Activated CD4-positive, alpha-beta memory T cell treated with anti-CD3 and anti-CD28 coated beads for 36 hours (primary cell): ENCODE measurements at regions not wholly inside any gene's neighbourhood (a gene's known extent, or its start where the extent isn't known, plus 50 kb on each side); places are given as distances from the start of the nearest gene placed in this dataset.

ENCODE experiments used
- CTCF ChIA-PET: fragments of 350-600 bp; sonication (Branson Sonifier 250); formaldehyde crosslinking; loops from one replicate; lab custom pipeline; 2021; ENCODE audit warnings: antibody characterized with exemption, inconsistent platforms; lab: Charles Lee
- POLR2A ChIA-PET: fragments of 350-600 bp; sonication (Branson Sonifier 250); formaldehyde crosslinking; loops from one replicate; lab custom pipeline; 2021; ENCODE audit warnings: antibody characterized with exemption; lab: Charles Lee
- DNase-seq: peaks from one replicate; pipeline ENCODE4 v3.0.0-alpha.2; 2020
- H3K27ac Mint-ChIP-seq: one replicate; pipeline ENCODE4 v1.8.0; 2021; ENCODE audit warnings: mixed read lengths
- H3K27me3 Mint-ChIP-seq: one replicate; pipeline ENCODE4 v1.8.0; 2021; ENCODE audit warnings: mixed read lengths
- H3K36me3 Mint-ChIP-seq: one replicate; pipeline ENCODE4 v1.8.0; 2021; ENCODE audit warnings: mixed read lengths
- H3K4me1 Mint-ChIP-seq: one replicate; pipeline ENCODE4 v1.8.0; 2021; ENCODE audit warnings: low read depth, mixed read lengths
- H3K4me3 Mint-ChIP-seq: one replicate; pipeline ENCODE4 v1.8.0; 2021; ENCODE audit warnings: mild to moderate bottlenecking, mixed read lengths
- H3K9me3 Mint-ChIP-seq: one replicate; pipeline ENCODE4 v1.8.0; 2021; ENCODE audit warnings: mixed read lengths
- intact Hi-C: fragments of 100-400 bp; cut with micrococcal nuclease; formaldehyde crosslinking; loops from one replicate; pipeline ENCODE4 v1.15.1; 2023

DNA sequence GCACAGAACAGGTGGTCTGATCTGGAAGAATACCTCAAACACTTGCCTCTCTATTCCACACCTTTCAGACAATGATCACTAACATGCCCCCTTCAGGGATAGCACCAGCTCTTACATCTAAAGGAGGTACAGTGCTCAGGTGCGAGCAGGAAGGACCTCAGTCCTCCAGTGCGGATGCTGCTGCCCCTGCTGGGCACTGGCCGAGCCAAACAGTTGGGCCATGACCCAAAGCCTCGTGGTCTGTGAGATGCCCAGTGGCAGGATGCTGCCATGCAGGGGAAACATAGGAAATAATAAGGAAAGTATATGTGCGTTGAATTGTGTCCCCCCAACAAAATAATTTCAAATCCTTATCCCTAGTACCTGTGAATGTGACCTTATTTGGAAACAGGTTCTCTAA lies 243.7 kb downstream of the NDUFA10 start:
- no peak overlapping the region for H3K4me3 Mint-ChIP-seq
- POLR2A ChIA-PET = no interaction called here
- no peaks in the 10 kb centered on the region for H3K36me3 Mint-ChIP-seq
- no peaks in the 10 kb centered on the region for H3K4me1 Mint-ChIP-seq
- H3K27ac Mint-ChIP-seq = no peak overlapping the region
- H3K27me3 Mint-ChIP-seq = peaks cover 2% of the 10 kb centered on the region
- CTCF ChIA-PET = no interaction called here
- intact Hi-C loops = no loop called here
- peak; percentile 4 for DNase-seq
- peaks cover 11% of the 10 kb centered on the region for H3K9me3 Mint-ChIP-seq

DNA sequence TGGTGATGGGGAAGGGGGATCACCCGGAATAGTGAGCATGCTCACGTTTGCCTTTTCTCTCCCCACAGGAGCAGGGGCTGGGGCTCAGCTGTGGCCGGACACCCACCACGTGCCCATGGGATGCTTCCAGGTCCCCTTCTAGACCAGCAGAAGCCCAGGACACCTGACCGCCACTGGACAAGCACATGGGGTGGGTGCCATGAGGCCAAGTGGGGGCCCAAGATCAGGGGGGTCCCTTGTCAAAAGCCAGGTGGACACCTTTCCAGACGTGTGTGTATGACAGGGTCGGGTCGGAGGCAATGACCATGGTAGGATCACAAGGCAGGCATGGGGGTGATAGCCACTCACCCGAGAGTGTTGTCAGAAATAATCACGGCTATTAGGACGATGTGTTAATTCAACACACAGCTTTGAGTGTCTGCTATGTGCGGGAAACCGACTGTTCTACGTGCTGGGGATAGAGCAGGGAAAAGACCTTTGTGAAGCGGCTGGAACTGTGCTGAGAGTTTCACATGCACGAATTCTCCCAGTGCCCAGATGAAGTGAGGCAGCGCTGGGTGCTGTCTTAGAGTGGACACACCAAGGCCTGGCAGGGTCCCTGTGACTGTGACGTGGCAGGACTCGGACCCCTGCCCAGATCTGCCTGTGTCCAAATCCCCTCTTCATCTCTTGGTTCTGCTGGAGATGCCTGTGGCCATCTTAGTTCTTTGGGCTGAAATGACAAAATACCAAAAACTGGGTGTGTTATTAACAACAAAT lies 244.7 kb downstream of the NDUFA10 start:
- POLR2A ChIA-PET = no interaction called here
- no peaks in the 10 kb centered on the region for H3K4me1 Mint-ChIP-seq
- no peak overlapping the region for H3K27ac Mint-ChIP-seq
- no peak overlapping the region for H3K4me3 Mint-ChIP-seq
- CTCF ChIA-PET = no interaction called here
- DNase-seq = peak; percentile 3
- H3K27me3 Mint-ChIP-seq = peaks cover 2% of the 10 kb centered on the region
- peaks cover 3% of the 10 kb centered on the region for H3K9me3 Mint-ChIP-seq
- intact Hi-C loops = no loop called here
- H3K36me3 Mint-ChIP-seq = no peaks in the 10 kb centered on the region

DNA sequence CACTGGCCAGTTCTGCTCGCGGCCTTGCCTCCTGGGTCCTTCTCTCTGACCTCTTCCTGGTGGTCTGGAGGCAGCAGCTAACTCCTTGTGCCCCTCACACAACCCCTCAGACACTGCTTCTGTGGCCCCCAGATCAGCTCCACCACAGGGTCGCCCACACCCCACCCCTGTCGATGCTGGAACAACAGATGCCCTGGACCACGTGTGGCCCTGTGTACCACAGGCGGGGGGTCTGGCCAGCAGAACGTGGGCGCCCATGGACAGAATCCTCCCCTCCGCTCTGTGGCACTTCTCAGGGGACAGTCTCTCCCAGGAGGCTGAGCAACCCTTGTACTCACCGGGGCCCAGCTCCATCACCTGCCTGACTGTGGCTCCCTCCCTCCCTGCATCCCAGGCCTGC lies 245.6 kb downstream of the NDUFA10 start:
- intact Hi-C loops = no loop called here
- H3K4me3 Mint-ChIP-seq = no peak overlapping the region
- CTCF ChIA-PET = no interaction called here
- H3K27me3 Mint-ChIP-seq = peaks cover 2% of the 10 kb centered on the region
- peak; percentile 5 for DNase-seq
- H3K4me1 Mint-ChIP-seq = no peaks in the 10 kb centered on the region
- POLR2A ChIA-PET = no interaction called here
- H3K27ac Mint-ChIP-seq = no peak overlapping the region
- no peaks in the 10 kb centered on the region for H3K9me3 Mint-ChIP-seq
- H3K36me3 Mint-ChIP-seq = no peaks in the 10 kb centered on the region

DNA sequence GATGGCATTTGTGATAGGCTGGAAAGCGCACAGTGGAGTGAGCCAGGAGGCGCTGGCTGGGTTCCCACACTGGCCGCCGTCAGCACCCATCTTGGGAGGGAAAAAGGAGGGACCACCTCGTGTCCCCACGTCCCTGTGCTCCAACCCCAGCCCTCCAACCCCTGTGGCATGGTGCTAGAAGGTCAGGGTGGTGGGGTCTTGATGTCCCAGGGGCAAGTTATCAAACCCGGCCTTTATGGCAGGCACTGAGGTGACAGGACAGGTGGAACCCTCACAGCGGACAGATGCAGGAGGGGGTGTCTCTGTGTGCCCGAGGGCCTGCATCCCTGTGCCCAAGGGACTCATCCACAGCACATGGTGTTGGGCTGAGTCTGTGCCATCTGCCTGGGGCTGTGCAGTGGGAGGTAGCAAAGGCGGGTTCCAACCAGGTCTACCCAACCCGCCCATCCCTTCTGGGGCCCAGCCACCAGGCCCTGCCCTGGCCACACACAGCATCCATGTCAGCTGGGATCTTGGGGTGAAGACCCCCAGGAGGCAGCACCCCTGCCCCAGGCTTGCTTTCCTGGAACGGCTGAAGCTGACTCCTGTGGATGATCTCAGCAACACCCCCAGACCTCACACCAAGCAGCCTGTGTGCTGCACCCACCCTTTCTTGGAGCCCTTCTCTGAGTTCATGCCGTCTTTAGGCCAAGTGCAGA lies 246.1 kb downstream of the NDUFA10 start:
- ChIA-PET CTCF (no interaction called here), POLR2A (no interaction called here)
- intact Hi-C loops = no loop called here
- Mint-ChIP-seq H3K27ac (no peak overlapping the region), H3K36me3 (no peaks in the 10 kb centered on the region), H3K27me3 (peaks cover 2% of the 10 kb centered on the region), H3K4me3 (no peak overlapping the region), H3K4me1 (no peaks in the 10 kb centered on the region), H3K9me3 (no peaks in the 10 kb centered on the region)
- DNase-seq = peak; percentile 4

DNA sequence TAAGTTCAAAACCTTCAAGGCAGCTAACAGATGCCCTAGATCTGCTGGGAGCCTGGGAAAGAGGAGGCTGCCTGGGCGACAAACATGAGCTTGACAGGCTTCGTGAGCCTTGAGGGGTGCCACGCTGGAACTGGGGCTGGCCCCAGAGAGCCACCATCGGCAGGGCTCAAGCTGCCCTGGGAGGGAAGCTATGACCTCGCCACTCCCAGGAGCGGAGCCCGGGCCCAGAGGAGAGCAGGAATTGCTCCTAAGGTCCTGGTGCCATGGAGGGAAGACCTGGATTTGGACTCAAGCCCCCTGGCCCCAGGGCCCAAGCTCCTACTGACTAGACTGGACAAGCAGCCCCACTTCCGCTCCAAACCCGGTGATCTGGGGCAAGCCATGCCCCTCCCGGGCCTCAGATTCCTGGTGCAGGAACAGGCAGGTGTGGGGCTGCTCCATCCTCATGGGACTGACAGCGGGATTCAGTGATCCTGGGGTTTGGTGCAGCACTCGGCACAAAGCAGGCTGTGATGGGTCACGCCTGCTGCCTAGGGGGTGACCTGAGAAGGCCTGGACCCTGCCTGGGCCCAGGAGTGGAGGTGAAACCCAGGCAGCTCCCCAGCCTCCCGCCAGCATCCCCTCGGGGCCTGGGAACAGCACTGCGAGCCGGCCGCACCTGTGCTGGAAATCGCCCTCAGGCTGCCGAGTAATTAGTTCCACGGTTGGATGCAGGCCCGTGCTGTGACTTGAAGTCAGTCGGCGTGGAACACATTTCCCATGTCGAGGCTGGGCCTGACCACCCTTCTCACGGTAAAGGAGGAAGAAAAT lies 246.9 kb downstream of the NDUFA10 start:
- POLR2A ChIA-PET = no interaction called here

DNA sequence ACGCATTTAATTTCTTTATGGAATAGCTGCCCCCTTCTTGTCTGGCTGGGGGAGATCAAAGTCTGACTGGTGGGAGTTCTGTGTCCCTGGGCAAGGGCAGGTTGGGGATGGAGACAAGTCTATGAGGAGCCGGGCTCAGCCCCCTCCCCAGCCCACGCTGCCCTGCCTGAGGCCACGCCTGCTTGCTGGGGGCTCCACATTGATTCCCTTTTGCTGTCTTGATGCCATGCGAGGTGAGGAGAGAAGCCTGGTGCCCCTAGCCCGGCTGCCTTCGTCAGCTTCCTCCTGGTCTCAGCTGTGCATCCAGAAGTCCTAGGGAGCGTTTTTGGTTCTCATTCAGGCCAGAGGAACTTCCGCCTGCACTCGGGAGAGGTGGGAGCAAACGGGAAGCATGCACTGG lies 247.9 kb downstream of the NDUFA10 start:
- DNase-seq = no peak
- intact Hi-C loops = no loop called here
- Mint-ChIP-seq H3K36me3 (no peaks in the 10 kb centered on the region), H3K27me3 (peaks cover 4% of the 10 kb centered on the region), H3K9me3 (no peaks in the 10 kb centered on the region), H3K4me1 (no peaks in the 10 kb centered on the region), H3K27ac (no peak overlapping the region), H3K4me3 (no peak overlapping the region)
- POLR2A ChIA-PET = no interaction called here
- CTCF ChIA-PET = no interaction called here

More for the DNA sequence above, 246.9 kb downstream of the NDUFA10 start:
- Mint-ChIP-seq H3K4me1 (no peaks in the 10 kb centered on the region), H3K27me3 (peaks cover 2% of the 10 kb centered on the region), H3K27ac (no peak overlapping the region), H3K36me3 (no peaks in the 10 kb centered on the region), H3K4me3 (no peak overlapping the region), H3K9me3 (no peaks in the 10 kb centered on the region)
- peak; percentile 4 for DNase-seq
- intact Hi-C loops = no loop called here
- CTCF ChIA-PET = no interaction called here

DNA sequence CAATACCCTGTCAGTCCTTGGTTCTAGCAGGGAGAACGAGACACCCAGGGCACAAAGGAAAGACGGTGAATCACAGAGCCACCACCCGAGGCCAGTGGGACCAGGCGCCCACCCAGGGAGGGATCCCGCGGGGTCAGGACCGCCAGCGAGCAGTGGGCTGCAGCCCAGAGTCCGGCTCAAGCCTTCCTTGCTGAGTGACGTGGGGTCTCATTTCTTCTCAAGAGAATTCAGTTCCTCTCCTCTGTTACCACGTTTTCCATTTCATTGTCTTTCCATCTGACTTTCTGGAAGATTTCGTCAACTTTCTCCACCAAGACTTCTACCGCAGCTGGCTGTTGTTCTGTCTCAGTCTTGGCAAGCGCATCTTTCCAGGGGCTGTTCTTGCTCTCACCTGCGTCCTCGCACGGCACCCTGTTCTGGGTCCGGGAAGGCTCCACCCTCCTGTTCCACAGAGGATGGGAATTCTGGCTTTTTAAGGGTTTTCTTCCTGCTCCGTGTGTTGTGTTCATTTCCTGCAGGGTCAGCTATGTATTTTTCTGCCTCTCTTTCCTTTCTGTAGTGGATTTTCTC lies 248.6 kb downstream of the NDUFA10 start:
- Mint-ChIP-seq H3K27ac (no peak overlapping the region), H3K27me3 (peaks cover 4% of the 10 kb centered on the region), H3K4me1 (no peaks in the 10 kb centered on the region), H3K9me3 (peaks cover 3% of the 10 kb centered on the region), H3K36me3 (peaks cover 1% of the 10 kb centered on the region), H3K4me3 (no peak overlapping the region)
- ChIA-PET POLR2A (no interaction called here), CTCF (no interaction called here)
- intact Hi-C loops = no loop called here
- DNase-seq = peak; percentile 5

DNA sequence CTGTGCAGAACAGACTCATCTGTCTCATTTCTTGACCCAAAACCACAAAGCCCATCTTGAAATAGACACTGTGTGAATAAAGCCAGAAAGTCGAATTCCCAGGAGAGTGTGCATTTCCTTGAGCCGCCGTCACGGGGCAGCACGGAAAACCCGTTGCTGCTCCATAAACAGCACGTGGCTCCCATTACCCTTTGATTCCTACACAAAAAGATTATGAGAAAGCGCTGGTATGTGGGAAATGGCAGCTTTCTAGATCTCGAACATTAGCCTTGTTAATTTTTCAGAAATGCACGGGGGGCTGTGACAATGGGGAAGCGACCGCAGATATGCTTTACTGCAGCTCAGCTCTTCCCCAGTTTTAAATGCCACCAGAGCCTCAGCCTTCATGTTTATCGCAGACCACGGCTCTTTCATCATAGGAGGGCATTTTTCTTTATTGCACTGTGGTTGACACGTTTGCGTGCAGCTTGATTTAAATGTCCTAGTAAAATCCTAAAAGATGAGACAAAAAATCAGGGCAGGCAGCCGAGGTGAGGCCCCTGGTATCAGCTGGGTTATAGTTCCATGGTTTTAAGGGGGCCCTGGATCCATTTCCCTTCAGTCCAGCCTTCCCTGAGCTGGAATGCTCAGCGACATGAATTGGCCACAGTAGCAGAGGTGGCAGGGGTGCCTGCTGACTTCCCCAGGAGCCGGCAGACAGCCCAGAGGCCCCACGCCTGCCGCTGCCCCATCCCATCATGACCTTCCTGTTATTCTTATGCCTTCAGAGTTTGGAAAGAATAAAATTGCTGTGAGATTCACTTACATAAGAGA lies 249.3 kb downstream of the NDUFA10 start:
- DNase-seq = no peak
- Mint-ChIP-seq H3K27me3 (peaks cover 4% of the 10 kb centered on the region), H3K36me3 (peaks cover 3% of the 10 kb centered on the region), H3K4me1 (no peaks in the 10 kb centered on the region), H3K4me3 (no peak overlapping the region), H3K9me3 (peaks cover 7% of the 10 kb centered on the region), H3K27ac (no peak overlapping the region)
- ChIA-PET POLR2A (no interaction called here), CTCF (no interaction called here)
- intact Hi-C loops = no loop called here

DNA sequence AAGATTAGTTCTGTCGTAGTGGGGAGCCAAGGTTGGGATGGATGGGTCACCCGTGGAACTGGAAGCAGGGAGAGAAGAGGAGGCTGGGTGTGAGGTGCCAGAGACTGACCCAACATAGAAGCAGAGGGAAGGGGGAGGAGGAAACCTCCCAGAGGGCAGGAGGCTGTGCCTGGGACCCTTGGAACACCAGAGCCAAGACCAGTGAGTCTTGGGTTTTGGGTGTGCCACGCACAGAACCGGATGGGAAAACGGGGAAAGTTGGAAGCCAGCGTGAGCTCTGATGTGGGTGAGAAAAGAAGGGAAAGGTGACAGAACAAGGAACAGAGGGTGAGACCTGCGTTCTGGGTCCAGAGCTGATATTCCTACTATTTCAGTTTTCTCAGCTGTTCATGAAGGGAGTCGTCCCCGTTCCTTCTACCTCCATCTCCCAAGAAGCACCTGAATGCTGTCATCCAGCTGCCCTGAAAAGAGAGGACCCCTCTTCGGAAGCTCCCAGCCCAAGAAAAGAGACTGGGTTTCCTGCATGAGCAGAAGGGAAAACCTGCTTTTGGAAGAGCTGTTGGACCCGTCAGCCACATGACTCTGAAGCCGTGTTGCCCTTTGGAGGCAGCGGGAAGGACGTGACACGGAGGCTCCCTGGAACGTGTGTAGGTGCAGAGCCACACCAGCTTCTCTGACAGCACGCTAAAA lies 250.1 kb downstream of the NDUFA10 start:
- intact Hi-C loops = no loop called here
- DNase-seq = peak; percentile 1
- H3K9me3 Mint-ChIP-seq = peaks cover 7% of the 10 kb centered on the region
- H3K27me3 Mint-ChIP-seq = peaks cover 4% of the 10 kb centered on the region
- CTCF ChIA-PET = no interaction called here
- peaks cover 3% of the 10 kb centered on the region for H3K36me3 Mint-ChIP-seq
- H3K27ac Mint-ChIP-seq = no peak overlapping the region
- H3K4me1 Mint-ChIP-seq = no peaks in the 10 kb centered on the region
- POLR2A ChIA-PET = no interaction called here
- no peak overlapping the region for H3K4me3 Mint-ChIP-seq

DNA sequence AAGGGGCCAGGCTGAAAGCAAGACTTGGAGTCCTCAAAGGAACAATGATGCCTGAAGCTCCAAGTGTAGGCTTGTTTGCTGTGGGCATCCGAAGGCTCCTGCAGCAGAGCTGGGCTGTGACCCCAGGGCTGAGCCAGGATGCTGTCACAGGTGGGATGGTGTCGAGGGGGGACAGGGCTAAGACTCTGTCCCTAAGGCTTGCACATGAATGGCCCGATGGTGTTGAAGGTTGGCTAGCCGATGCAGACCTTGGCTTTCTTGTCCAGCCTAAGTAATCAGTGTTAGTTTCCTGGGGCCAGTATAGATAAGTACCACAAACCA lies 251.0 kb downstream of the NDUFA10 start:
- Mint-ChIP-seq H3K27me3 (peaks cover 5% of the 10 kb centered on the region), H3K36me3 (peaks cover 3% of the 10 kb centered on the region), H3K9me3 (peaks cover 7% of the 10 kb centered on the region), H3K4me1 (no peaks in the 10 kb centered on the region), H3K4me3 (no peak overlapping the region), H3K27ac (no peak overlapping the region)
- no peak for DNase-seq
- intact Hi-C loops = no loop called here
- POLR2A ChIA-PET = no interaction called here
- CTCF ChIA-PET = no interaction called here
